Esophagus muscularis mucosa (tissue), 3 donors: ENCODE measurements at regions not wholly inside any gene's neighbourhood (a gene's known extent, or its start where the extent isn't known, plus 50 kb on each side); places are given as distances from the start of the nearest gene placed in this dataset.

ENCODE experiments used
- EP300 ChIP-seq: sonication (generic); formaldehyde crosslinking; IDR thresholded peaks from one replicate; pipeline ENCODE4 v1.6.1; 2017; ENCODE audit warnings: antibody characterized with exemption
- TF ChIP-seq, protein P1 (sequence below), 3 experiments: fragments of 200-600 bp in 2 of 3; fragments of 450-650 bp in 1 of 3; sonication (generic) in 2 of 3; IDR thresholded peaks; one replicate each; pipeline ENCODE4 v1.5.1; 2017 to 2019; ENCODE audit warnings: antibody characterized with exemption in 3 of 3, mild to moderate bottlenecking in 2 of 3, moderate library complexity in 1 of 3

DNA sequence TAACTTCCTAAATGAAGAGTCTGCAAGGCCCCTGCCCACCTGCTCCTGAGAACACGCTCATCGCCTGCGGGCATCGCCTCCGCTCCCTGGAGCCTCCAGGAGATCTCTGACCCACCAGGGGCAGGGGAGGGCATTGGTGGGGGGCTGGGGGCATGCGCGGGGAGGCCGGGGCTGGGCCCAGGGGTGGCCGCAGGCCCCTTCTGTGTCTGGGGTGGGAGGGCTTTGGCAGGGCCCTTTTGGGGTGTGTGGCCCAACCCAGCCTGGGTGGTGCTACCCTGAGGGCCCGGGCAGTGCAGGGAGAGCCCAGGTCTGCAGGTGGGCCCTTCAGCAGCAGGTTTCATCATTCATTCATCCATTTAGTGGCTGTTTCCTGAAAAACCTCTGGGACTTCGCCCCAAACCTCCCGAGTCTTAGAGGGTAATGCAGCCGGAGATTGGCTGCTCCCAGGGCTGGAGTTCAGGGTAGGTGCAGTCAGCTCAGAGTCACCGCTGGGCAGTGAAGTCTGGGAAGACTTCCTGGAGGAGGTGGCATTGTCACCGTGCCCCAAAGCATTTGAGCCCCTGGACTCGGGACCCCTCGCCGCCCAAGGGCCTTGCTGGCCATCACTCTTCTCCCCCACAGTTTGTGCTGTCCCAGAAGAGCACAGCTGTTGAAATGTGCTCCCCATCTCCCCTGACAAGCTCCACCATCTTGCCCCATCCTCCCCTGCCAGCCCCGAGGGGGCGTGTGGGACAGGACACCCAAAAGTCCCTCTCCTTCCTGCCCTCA, 255.1 kb downstream of the PARP8 start:
- TF ChIP-seq, protein P1, sequence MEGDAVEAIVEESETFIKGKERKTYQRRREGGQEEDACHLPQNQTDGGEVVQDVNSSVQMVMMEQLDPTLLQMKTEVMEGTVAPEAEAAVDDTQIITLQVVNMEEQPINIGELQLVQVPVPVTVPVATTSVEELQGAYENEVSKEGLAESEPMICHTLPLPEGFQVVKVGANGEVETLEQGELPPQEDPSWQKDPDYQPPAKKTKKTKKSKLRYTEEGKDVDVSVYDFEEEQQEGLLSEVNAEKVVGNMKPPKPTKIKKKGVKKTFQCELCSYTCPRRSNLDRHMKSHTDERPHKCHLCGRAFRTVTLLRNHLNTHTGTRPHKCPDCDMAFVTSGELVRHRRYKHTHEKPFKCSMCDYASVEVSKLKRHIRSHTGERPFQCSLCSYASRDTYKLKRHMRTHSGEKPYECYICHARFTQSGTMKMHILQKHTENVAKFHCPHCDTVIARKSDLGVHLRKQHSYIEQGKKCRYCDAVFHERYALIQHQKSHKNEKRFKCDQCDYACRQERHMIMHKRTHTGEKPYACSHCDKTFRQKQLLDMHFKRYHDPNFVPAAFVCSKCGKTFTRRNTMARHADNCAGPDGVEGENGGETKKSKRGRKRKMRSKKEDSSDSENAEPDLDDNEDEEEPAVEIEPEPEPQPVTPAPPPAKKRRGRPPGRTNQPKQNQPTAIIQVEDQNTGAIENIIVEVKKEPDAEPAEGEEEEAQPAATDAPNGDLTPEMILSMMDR (IDR thresholded peaks at IDR 0.05), result no peak
- TF ChIP-seq EP300, result no peak
